Astrocyte of the spinal cord (primary cell): ENCODE measurements at regions not wholly inside any gene's neighbourhood (a gene's known extent, or its start where the extent isn't known, plus 50 kb on each side); places are given as distances from the start of the nearest gene placed in this dataset.

Experiments
- DNase-seq: peaks from one replicate; pipeline ENCODE4 v3.0.0; 2011; ENCODE audit warnings: low read depth, low spot score
- H3K4me3 ChIP-seq: 2 replicates; pipeline ENCODE4 v1.5.1; 2011; ENCODE audit warnings: low read depth, mild to moderate bottlenecking, low read length, moderate library complexity
- in situ Hi-C: cut with HindIII; loops from 2 replicates; pipeline ENCODE4 v1.10.0; 2017; ENCODE audit warnings: low sequenced_read_pairs
- TF ChIP-seq, protein P1 (sequence below): IDR thresholded peaks from 2 replicates; pipeline ENCODE4 v1.5.1; 2012; ENCODE audit warnings: low read depth, mild to moderate bottlenecking, low read length, inconsistent platforms

DNA sequence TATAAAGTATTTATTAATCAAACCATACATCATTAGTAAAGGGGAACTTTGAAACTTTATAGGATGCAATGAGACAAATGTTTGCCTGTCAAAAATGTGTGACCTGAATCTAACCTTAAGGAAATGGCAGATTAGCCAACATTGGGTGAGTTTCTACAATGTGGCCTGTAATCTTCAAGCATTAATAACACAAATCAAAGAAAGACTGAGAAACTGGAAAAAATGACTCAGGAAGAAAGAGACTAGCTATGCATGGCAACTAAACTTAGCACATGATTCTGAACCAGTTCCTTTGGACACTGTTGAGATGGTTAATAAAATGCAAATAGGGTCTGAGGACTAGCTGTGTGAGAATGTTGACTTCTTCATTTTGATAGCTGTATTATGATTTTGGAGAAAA is 628.6 kb upstream of the ID2 start:
- in situ Hi-C loops: no loop called here
- TF ChIP-seq, protein P1, sequence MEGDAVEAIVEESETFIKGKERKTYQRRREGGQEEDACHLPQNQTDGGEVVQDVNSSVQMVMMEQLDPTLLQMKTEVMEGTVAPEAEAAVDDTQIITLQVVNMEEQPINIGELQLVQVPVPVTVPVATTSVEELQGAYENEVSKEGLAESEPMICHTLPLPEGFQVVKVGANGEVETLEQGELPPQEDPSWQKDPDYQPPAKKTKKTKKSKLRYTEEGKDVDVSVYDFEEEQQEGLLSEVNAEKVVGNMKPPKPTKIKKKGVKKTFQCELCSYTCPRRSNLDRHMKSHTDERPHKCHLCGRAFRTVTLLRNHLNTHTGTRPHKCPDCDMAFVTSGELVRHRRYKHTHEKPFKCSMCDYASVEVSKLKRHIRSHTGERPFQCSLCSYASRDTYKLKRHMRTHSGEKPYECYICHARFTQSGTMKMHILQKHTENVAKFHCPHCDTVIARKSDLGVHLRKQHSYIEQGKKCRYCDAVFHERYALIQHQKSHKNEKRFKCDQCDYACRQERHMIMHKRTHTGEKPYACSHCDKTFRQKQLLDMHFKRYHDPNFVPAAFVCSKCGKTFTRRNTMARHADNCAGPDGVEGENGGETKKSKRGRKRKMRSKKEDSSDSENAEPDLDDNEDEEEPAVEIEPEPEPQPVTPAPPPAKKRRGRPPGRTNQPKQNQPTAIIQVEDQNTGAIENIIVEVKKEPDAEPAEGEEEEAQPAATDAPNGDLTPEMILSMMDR: no peak
- no peak overlapping the region for H3K4me3 ChIP-seq
- no peak for DNase-seq

DNA sequence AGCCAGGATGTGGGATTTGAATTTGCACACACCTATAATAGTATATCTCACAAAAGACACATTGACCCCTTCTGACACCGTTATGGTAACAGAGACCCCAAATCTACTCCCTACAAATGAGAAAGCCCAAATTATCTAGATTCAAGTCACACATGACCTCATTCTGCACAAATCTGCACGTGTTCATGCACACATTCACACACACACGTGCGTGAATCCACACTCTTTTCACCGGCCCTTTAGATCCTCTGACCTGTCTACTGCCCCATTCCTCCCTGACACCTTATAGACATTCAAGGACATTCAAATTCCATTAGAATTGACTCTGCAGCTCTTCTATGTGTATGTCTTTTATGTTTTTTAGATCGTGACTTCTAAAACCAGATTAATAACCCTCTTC is 627.8 kb upstream of the ID2 start:
- in situ Hi-C loops: no loop called here
- DNase-seq: no peak
- TF ChIP-seq, protein P1: no peak
- no peak overlapping the region for H3K4me3 ChIP-seq

DNA sequence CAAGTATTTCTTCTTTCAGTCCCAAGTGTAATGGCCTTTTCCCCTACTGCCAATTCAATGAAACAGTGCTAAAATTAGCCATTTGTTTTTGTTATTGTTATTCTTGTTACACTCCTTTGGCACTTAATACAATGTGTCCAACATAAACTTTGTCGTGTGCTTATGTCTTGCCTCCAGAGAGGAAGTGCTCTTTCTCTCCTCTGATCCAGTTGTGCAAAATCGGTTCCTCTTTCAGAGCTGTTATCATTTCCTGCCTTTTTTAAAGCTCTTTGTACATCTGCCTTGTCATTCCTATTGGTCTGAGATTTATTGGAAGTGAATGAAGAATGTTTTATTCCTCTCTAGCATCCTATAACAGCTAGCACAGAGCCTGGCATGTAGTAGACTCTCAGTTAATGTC is 623.2 kb upstream of the ID2 start:
- DNase-seq: no peak
- TF ChIP-seq, protein P1: no peak

DNA sequence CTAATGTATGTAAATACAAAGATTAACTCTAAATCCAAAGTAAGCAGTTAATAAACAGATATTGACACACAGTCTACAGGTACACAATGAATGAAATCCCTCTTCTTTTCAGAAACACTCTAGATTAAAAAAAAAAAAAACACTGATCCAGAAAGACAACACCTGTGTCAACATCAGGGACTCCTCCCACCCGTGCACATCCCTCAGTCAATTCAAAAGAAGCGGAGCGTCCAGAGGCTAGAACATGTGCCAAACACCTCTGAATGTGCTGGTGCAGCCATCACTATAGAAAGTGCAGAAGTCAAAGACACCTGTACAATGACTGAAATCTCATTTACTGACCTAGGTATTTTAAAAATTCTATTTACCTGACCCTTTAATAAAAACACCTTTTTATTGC is 622.6 kb upstream of the ID2 start:
- no peak for DNase-seq
- H3K4me3 ChIP-seq: no peak overlapping the region
- TF ChIP-seq, protein P1: no peak
- in situ Hi-C loops: no loop called here

More for the DNA sequence above, 623.2 kb upstream of the ID2 start:
- in situ Hi-C loops: no loop called here
- H3K4me3 ChIP-seq: no peak overlapping the region

DNA sequence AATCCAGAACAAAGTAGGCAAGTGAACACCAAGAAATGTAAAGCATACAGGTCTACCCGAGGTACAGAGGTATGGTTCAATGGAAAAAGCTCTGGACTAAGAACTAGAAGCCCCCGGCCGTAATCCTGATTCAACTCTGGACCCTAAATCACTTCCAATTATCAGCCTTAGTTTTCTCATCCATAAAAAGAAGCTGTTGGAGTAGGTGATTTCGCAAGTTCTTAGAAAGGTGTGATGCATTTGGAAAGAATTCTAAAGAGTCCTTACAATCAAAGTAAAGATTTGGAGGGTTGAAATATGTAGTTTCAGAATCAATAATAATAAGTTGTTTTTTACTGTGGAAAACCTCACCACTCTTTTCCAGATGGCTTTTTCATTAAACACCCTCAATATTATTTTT is 622.1 kb upstream of the ID2 start:
- DNase-seq: no peak
- TF ChIP-seq, protein P1: no peak
- no peak overlapping the region for H3K4me3 ChIP-seq
- in situ Hi-C loops: no loop called here

DNA sequence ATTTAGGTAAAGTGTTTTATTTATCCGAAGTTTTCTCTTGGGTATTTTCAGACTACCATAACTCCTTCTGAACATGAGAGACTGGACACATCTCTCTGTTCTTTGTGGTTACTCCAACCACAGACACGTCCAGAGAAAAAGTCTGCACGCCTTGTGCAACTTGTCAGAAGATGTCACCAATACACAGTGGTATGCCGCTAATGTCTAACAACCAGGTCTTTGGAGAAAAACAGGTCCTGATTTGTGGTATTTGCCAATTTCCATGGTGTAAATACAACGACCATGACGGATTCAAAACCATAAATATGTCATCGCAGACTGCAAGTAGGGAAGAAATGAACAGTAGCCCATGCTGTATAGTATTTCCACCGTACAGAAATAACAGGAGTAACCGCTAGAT is 620.6 kb upstream of the ID2 start:
- no peak overlapping the region for H3K4me3 ChIP-seq
- in situ Hi-C loops: no loop called here
- TF ChIP-seq, protein P1: no peak
- no peak for DNase-seq

DNA sequence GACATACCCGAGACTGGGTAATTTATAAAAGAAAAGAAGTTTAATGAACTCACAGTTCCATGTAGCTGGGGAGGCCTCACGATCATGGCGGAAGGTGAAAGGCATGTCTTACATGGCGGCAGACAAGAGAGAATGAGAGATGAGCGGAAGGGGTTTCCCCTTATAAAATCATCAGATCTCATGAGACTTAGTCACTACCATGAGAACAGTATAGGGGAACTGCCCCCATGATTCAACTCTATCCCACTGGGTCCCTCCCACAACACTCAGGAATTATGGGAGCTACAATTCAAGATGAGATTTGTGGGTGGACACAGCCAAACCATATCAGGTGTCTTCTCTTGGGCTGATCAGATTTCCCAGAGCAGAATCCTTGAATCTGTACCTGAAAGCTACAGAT is 617.3 kb upstream of the ID2 start:
- in situ Hi-C loops: no loop called here
- no peak for DNase-seq
- TF ChIP-seq, protein P1: no peak

More for the DNA sequence above, 617.3 kb upstream of the ID2 start:
- no peak overlapping the region for H3K4me3 ChIP-seq
